Ishikawa (cell line): ENCODE measurements at regions not wholly inside any gene's neighbourhood (a gene's known extent, or its start where the extent isn't known, plus 50 kb on each side); places are given as distances from the start of the nearest gene placed in this dataset.

Experiments
- CEBPB ChIP-seq: IDR thresholded peaks from 2 replicates; pipeline ENCODE4 v1.6.1; 2012
- CREB1 ChIP-seq: IDR thresholded peaks from 2 replicates; pipeline ENCODE4 v1.6.1; 2012; ENCODE audit warnings: low read depth
- EGR1 ChIP-seq: IDR thresholded peaks from 2 replicates; pipeline ENCODE4 v1.6.1; 2012
- EP300 ChIP-seq: IDR thresholded peaks from 2 replicates; pipeline ENCODE4 v1.6.1; 2012; ENCODE audit warnings: borderline replicate concordance
- FOXM1 ChIP-seq: IDR thresholded peaks from 2 replicates; pipeline ENCODE4 v1.6.1; 2012; ENCODE audit warnings: low read depth, borderline replicate concordance
- NFIC ChIP-seq: IDR thresholded peaks from 2 replicates; pipeline ENCODE4 v1.6.1; 2012
- RAD21 ChIP-seq: IDR thresholded peaks from 2 replicates; pipeline ENCODE4 v1.6.1; 2012; ENCODE audit warnings: low read depth
- TAF1 ChIP-seq: IDR thresholded peaks from 2 replicates; pipeline ENCODE4 v1.6.1; 2012; ENCODE audit warnings: low read depth, mild to moderate bottlenecking
- TEAD4 ChIP-seq: IDR thresholded peaks from 2 replicates; pipeline ENCODE4 v1.6.1; 2012
- YY1 ChIP-seq: IDR thresholded peaks from 2 replicates; pipeline ENCODE4 v1.6.1; 2012; ENCODE audit warnings: low read depth
- ZBTB7A ChIP-seq: IDR thresholded peaks from 2 replicates; pipeline ENCODE4 v1.6.1; 2012; ENCODE audit warnings: low read depth
- TF ChIP-seq, protein P1 (sequence below): IDR thresholded peaks from 2 replicates; pipeline ENCODE4 v1.6.1; 2012; ENCODE audit warnings: low read depth, mild to moderate bottlenecking
- TF ChIP-seq, protein P2 (sequence below): IDR thresholded peaks from 2 replicates; pipeline ENCODE4 v1.6.1; 2012

DNA sequence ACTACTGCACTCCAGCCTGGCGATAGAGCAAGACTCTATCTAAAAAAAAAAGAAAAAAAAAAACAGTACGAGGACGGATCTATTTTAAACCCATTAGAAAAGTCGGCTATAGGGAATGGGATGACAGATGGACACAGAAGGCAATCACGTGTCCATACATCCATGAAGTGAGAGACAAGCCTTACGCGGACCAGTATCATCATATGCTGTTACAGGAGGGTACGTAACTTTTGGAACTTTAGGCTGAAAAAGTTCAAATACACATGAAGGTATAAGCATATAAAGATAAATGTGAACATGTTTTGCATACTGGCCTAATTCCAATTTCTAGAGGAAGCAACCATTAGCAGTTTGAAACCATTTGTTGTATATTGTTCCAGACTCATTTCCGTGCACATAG lies 109.8 kb upstream of the EXOC2 start:
- TF ChIP-seq CEBPB (no peak), NFIC (no peak), EP300 (no peak), CREB1 (no peak), TEAD4 (no peak), RAD21 (no peak), TAF1 (no peak), ZBTB7A (no peak), YY1 (no peak), EGR1 (no peak), FOXM1 (no peak)
- TF ChIP-seq, protein P1, sequence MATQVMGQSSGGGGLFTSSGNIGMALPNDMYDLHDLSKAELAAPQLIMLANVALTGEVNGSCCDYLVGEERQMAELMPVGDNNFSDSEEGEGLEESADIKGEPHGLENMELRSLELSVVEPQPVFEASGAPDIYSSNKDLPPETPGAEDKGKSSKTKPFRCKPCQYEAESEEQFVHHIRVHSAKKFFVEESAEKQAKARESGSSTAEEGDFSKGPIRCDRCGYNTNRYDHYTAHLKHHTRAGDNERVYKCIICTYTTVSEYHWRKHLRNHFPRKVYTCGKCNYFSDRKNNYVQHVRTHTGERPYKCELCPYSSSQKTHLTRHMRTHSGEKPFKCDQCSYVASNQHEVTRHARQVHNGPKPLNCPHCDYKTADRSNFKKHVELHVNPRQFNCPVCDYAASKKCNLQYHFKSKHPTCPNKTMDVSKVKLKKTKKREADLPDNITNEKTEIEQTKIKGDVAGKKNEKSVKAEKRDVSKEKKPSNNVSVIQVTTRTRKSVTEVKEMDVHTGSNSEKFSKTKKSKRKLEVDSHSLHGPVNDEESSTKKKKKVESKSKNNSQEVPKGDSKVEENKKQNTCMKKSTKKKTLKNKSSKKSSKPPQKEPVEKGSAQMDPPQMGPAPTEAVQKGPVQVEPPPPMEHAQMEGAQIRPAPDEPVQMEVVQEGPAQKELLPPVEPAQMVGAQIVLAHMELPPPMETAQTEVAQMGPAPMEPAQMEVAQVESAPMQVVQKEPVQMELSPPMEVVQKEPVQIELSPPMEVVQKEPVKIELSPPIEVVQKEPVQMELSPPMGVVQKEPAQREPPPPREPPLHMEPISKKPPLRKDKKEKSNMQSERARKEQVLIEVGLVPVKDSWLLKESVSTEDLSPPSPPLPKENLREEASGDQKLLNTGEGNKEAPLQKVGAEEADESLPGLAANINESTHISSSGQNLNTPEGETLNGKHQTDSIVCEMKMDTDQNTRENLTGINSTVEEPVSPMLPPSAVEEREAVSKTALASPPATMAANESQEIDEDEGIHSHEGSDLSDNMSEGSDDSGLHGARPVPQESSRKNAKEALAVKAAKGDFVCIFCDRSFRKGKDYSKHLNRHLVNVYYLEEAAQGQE = no peak
- TF ChIP-seq, protein P2, sequence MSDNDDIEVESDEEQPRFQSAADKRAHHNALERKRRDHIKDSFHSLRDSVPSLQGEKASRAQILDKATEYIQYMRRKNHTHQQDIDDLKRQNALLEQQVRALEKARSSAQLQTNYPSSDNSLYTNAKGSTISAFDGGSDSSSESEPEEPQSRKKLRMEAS = no peak
